B cell (primary cell): ENCODE measurements at regions not wholly inside any gene's neighbourhood (a gene's known extent, or its start where the extent isn't known, plus 50 kb on each side); places are given as distances from the start of the nearest gene placed in this dataset.
"Not testable (repeated sequence)": the region's sequence is repeated elsewhere in the genome, so short reads cannot be mapped to it uniquely, and the experiment has no call there.

ENCODE experiments used
- ATAC-seq: fragments of 200-7000 bp; cut with Tn5 transposase; one replicate; pipeline ENCODE4 v1.10.0; 2021; ENCODE audit warnings: low read depth, mild to moderate bottlenecking, moderate number of reproducible peaks, moderate library complexity
- CTCF ChIA-PET: fragments of 350-600 bp; sonication (Branson Sonifier 250); formaldehyde crosslinking; loops from one replicate; lab custom pipeline; 2021; ENCODE audit warnings: antibody characterized with exemption, inconsistent platforms; lab: Charles Lee
- POLR2A ChIA-PET: fragments of 350-600 bp; sonication (Branson Sonifier 250); formaldehyde crosslinking; loops from one replicate; lab custom pipeline; 2021; ENCODE audit warnings: antibody characterized with exemption; lab: Charles Lee
- DNase-seq: peaks from one replicate; pipeline ENCODE4 v3.0.0; 2013
- H2AFZ ChIP-seq: 2 replicates; pipeline ENCODE4 v1.6.1; 2012; ENCODE audit warnings: mild to moderate bottlenecking, low read depth, low read length; ENCODE audit not compliant: insufficient read depth, poor library complexity, severe bottlenecking
- H3K27ac ChIP-seq, 2 donors: 1 replicate in 1 of 2; 2 replicates in 1 of 2; pipeline ENCODE4 v1.5.1; 2012 to 2013; ENCODE audit warnings: low read length in 2 of 2, mild to moderate bottlenecking in 2 of 2, moderate library complexity in 1 of 2
- H3K27me3 ChIP-seq, 4 experiments: fragments of 200-600 bp in 1 of 4; sonication (generic) in 1 of 4; replicated peaks in 1 of 4; 1 replicate in 2 of 4; 2 replicates in 2 of 4; pipeline versions ENCODE4 v1.6.1 to v1.7.0; 2013 to 2016; ENCODE audit warnings: low read length in 3 of 4, mild to moderate bottlenecking in 2 of 4, mixed read lengths in 1 of 4, moderate library complexity in 1 of 4; ENCODE audit not compliant: insufficient read depth in 4 of 4, control insufficient read depth in 3 of 4; ENCODE audit errors: control extremely low read depth in 1 of 4
- H3K36me3 ChIP-seq, 2 experiments: replicated peaks in 1 of 2; 1 replicate in 1 of 2; 2 replicates in 1 of 2; pipeline versions ENCODE4 v1.6.1 to v1.7.1; 2013; ENCODE audit warnings: low read length in 1 of 2; ENCODE audit not compliant: insufficient read depth in 2 of 2, control insufficient read depth in 1 of 2; ENCODE audit errors: control extremely low read depth in 1 of 2, extremely low read depth in 1 of 2
- H3K4me1 ChIP-seq, 2 donors: fragments of 200-600 bp in 1 of 2; sonication (generic) in 1 of 2; 1 replicate in 1 of 2; 2 replicates in 1 of 2; pipeline versions ENCODE4 v1.5.1 to v1.6.1; 2013 to 2017; ENCODE audit warnings: low read length in 2 of 2; ENCODE audit not compliant: control insufficient read depth in 2 of 2, insufficient read depth in 2 of 2
- H3K4me2 ChIP-seq: replicated peaks from 2 replicates; pipeline ENCODE3; 2012; ENCODE audit warnings: mild to moderate bottlenecking, low read depth, low read length; ENCODE audit not compliant: poor library complexity, severe bottlenecking
- H3K4me3 ChIP-seq, 5 experiments: fragments of 200-600 bp in 1 of 5; sonication (generic) in 1 of 5; 1 replicate in 3 of 5; 2 replicates in 2 of 5; pipeline versions ENCODE4 v1.5.1 to v1.7.0; 2011 to 2016; ENCODE audit warnings: low read length in 4 of 5, mild to moderate bottlenecking in 4 of 5, low read depth in 2 of 5, control low read depth in 1 of 5, moderate library complexity in 1 of 5; ENCODE audit not compliant: insufficient read depth in 1 of 5; ENCODE audit errors: control extremely low read depth in 1 of 5, extremely low read depth in 1 of 5
- H3K79me2 ChIP-seq: fragments of 200-600 bp; sonication (generic); one replicate; pipeline ENCODE4 v1.6.0; 2016; ENCODE audit warnings: low read length; ENCODE audit not compliant: control insufficient read depth, insufficient read depth
- H3K9ac ChIP-seq: fragments of 200-600 bp; sonication (generic); 2 replicates; pipeline ENCODE4 v1.6.1; 2017; ENCODE audit warnings: mild to moderate bottlenecking, low read length, moderate library complexity
- H3K9me3 ChIP-seq, 3 donors: one replicate each; pipeline versions ENCODE4 v1.6.1 to v1.7.1; 2013; ENCODE audit warnings: low read length in 2 of 3; ENCODE audit not compliant: control insufficient read depth in 2 of 3, insufficient read depth in 1 of 3; ENCODE audit errors: control extremely low read depth in 1 of 3
- H4K20me1 ChIP-seq: 2 replicates; pipeline ENCODE4 v1.6.0; 2012; ENCODE audit warnings: mild to moderate bottlenecking, low read length; ENCODE audit not compliant: insufficient read depth, control insufficient read depth, poor library complexity, severe bottlenecking
- H3K27ac Mint-ChIP-seq: one replicate; pipeline ENCODE4 v1.8.0; 2021; ENCODE audit warnings: mixed read lengths
- H3K27me3 Mint-ChIP-seq: one replicate; pipeline ENCODE4 v1.8.0; 2021; ENCODE audit warnings: mixed read lengths
- H3K4me1 Mint-ChIP-seq: one replicate; pipeline ENCODE4 v1.8.0; 2021; ENCODE audit warnings: mixed read lengths
- H3K4me3 Mint-ChIP-seq: one replicate; pipeline ENCODE4 v1.8.0; 2021; ENCODE audit warnings: mixed read lengths
- H3K9me3 Mint-ChIP-seq: one replicate; pipeline ENCODE4 v1.8.0; 2022; ENCODE audit warnings: mixed read lengths; ENCODE audit not compliant: insufficient read depth
- EZH2 ChIP-seq: IDR thresholded peaks from 2 replicates; pipeline ENCODE4 v1.6.1; 2012; ENCODE audit warnings: borderline replicate concordance, low read depth, mild to moderate bottlenecking, moderate library complexity, low read length; ENCODE audit not compliant: insufficient read depth, poor library complexity, severe bottlenecking
- WGBS: methylation state at CpG from one replicate; pipeline ENCODE4 v1.1.5; 2013; ENCODE audit warnings: missing lambda C conversion rate; ENCODE audit not compliant: insufficient coverage; 5-methylcytosine and 5-hydroxymethylcytosine counted together
- intact Hi-C: fragments of 100-400 bp; cut with micrococcal nuclease; formaldehyde crosslinking; loops from one replicate; pipeline ENCODE4 v1.10.0; 2022
- TF ChIP-seq, protein P1 (sequence below): fragments of 200-600 bp; IDR thresholded peaks from one replicate; pipeline ENCODE4 v1.8.0; 2022; ENCODE audit warnings: antibody characterized with exemption, mild to moderate bottlenecking

DNA sequence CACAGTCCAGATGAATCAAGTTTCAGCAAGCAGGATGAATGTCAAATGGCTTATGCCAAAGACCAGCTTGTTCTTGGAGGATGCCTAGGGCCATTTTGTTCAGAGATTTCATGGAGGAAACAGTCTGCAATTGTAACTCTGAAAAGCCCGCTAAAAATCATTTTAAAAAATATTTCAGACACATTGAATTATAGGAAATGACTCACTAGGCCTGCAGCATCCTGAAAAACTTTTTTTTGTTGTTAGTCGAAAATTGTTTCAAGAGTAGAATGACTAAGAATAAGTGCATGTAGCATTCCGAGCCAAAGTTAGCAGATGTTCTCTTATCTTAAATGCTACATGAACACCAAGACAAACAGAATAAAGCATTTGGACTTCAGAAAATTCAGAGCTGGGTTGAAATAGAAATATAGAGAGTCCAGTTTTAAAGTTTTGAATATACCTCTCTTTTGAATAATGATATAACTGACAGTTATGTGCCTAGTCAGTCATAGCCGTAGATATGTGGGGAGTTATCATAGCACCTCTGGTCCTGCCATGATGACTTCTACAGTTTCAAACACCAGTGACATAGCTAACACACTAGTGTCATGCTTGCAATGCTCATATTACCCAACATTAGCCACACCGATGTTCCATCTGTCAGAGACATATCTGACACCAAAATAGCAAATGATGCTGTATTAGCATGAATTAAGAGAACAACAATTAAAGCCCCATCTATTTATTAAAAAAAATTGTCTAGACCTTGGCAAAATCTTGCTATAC lies 1462.8 kb upstream of the GBE1 start:
- no peak for ATAC-seq
- POLR2A ChIA-PET, result no interaction called here
- Histone ChIP-seq H3K36me3 (no peaks in the 10 kb centered on the region), H3K9me3 (no peaks in the 10 kb centered on the region), H3K4me2 (no peak overlapping the region), H3K9ac (no peak overlapping the region), H4K20me1 (no peaks in the 10 kb centered on the region), H3K27me3 (no peaks in the 10 kb centered on the region), H3K27ac (no peak overlapping the region), H3K79me2 (no peaks in the 10 kb centered on the region), H3K4me3 (no peak overlapping the region), H2AFZ (no peak overlapping the region), H3K4me1 (no peaks in the 10 kb centered on the region)
- Mint-ChIP-seq H3K4me3 (no peak overlapping the region), H3K27ac (no peak overlapping the region), H3K27me3 (no peaks in the 10 kb centered on the region), H3K9me3 (no peaks in the 10 kb centered on the region), H3K4me1 (no peaks in the 10 kb centered on the region)
- no CpG with 5 or more reads among the region's 5 CpGs for WGBS
- no peak for DNase-seq
- TF ChIP-seq, protein P1, sequence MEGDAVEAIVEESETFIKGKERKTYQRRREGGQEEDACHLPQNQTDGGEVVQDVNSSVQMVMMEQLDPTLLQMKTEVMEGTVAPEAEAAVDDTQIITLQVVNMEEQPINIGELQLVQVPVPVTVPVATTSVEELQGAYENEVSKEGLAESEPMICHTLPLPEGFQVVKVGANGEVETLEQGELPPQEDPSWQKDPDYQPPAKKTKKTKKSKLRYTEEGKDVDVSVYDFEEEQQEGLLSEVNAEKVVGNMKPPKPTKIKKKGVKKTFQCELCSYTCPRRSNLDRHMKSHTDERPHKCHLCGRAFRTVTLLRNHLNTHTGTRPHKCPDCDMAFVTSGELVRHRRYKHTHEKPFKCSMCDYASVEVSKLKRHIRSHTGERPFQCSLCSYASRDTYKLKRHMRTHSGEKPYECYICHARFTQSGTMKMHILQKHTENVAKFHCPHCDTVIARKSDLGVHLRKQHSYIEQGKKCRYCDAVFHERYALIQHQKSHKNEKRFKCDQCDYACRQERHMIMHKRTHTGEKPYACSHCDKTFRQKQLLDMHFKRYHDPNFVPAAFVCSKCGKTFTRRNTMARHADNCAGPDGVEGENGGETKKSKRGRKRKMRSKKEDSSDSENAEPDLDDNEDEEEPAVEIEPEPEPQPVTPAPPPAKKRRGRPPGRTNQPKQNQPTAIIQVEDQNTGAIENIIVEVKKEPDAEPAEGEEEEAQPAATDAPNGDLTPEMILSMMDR, result no peak
- TF ChIP-seq EZH2, result no peak
- CTCF ChIA-PET, result no interaction called here
- intact Hi-C loops, result no loop called here

DNA sequence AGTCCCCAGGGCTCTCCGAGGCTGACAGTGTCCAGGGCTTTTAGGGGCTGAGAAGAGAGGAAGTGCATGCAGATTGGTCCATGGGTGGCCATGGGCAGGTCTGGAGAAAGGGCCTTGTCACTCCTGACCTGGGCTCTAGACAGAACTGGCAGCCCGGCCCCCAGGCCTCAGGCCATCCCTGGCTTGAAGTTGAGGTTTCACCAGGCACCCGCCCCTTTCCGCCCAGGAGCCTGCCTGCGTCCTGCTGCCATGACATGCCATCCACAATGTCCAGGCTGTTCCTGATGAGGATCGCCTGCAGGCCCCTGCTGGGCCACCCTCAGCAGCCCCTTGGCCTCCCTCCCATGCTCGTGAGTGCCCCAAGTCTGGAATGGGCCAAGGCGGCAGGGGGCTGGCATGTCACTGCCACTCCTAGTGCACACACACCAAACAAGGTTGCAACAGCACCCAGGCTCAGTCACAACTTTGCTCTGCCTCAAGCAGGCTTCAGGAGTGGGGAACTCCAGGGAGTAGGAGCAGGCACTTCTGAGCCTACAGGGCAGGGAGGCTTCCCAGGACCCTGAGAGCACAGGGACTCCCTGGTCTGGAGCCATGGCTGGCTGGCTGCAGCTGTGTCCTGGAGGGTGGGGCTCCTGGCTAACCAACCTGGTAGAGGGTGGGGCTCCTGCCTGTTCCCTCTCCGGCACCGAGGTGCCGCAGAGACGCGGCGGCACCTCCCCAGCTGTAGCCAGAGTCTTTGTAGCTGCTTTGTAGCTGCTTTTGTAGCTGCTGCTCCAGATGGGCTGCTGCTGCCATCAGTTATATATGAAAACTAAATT lies 1457.1 kb upstream of the GBE1 start:
- Histone ChIP-seq H3K4me1 (no peaks in the 10 kb centered on the region), H3K27me3 (no peaks in the 10 kb centered on the region), H3K36me3 (no peaks in the 10 kb centered on the region), H2AFZ (no peak overlapping the region), H3K4me3 (no peak overlapping the region), H3K4me2 (no peak overlapping the region), H3K9me3 (peaks cover 0 to 21% (median 0%) of the 10 kb centered on the region in 3 donors), H3K27ac (no peak overlapping the region), H3K9ac (no peak overlapping the region), H4K20me1 (no peaks in the 10 kb centered on the region), H3K79me2 (no peaks in the 10 kb centered on the region)
- no peaks in the 10 kb centered on the region for H3K27me3 Mint-ChIP-seq
- H3K4me3 Mint-ChIP-seq, result no peak overlapping the region
- H3K4me1 Mint-ChIP-seq, result no peaks in the 10 kb centered on the region
- DNase-seq (no peak), ATAC-seq (no peak)
- no peak overlapping the region for H3K27ac Mint-ChIP-seq
- POLR2A ChIA-PET, result no interaction called here
- intact Hi-C loops, result no loop called here
- CTCF ChIA-PET, result interaction anchor here (0.7 kb wide), 1 partner anchor 58 kb away, joined by 3 read pairs; no protein-coding TSS in a partner anchor
- TF ChIP-seq, protein P1, result no peak
- no peak for TF ChIP-seq EZH2
- WGBS, result 95% methylated on average over 10 of the region's 14 CpGs
- H3K9me3 Mint-ChIP-seq, result no peaks in the 10 kb centered on the region

DNA sequence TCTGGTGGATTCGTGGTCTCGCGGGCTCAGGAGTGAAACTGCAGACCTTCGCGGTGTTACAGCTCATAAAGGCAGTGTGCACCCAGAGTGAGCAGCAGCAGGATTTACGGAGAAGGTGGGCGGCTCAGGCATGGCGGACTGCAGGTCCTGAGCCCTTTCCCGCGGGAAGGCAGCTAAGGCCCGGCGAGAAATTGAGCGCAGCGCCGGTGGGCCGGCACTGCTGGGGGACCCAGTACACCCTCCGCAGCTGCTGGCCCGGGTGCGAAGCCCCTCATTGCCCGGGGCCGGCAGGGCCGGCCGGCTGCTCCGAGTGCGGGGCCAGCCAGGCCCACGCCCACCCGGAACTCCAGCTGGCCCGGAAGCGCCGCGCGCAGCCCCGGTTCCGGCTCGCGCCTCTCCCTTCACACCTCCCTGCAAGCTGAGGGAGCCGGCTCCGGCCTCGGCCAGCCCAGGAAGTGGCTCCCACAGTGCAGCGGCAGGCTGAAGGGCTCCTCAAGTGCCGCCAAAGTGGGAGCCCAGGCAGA lies 1456.2 kb upstream of the GBE1 start:
- H3K27me3 Mint-ChIP-seq, H2AFZ ChIP-seq, H3K4me1 Mint-ChIP-seq, H4K20me1 ChIP-seq, H3K36me3 ChIP-seq, H3K27ac ChIP-seq, DNase-seq, H3K9me3 Mint-ChIP-seq, ATAC-seq, H3K4me1 ChIP-seq, intact Hi-C loops, H3K4me2 ChIP-seq, H3K27me3 ChIP-seq, H3K9ac ChIP-seq, H3K79me2 ChIP-seq, H3K27ac Mint-ChIP-seq, CTCF ChIA-PET, H3K4me3 ChIP-seq, POLR2A ChIA-PET, H3K4me3 Mint-ChIP-seq: not testable (repeated sequence)
- WGBS, result 97% methylated on average over 37 of the region's 41 CpGs
- peaks cover 0 to 21% (median 0%) of the 10 kb centered on the region in 3 donors for H3K9me3 ChIP-seq
